Panc1 (cell line): ENCODE measurements at regions not wholly inside any gene's neighbourhood (a gene's known extent, or its start where the extent isn't known, plus 50 kb on each side); places are given as distances from the start of the nearest gene placed in this dataset.

Experiments used
- CTCF ChIP-seq: fragments of 450-650 bp; IDR thresholded peaks from 2 replicates; pipeline ENCODE4 v1.5.1; 2017; ENCODE audit warnings: mild to moderate bottlenecking
- POLR2AphosphoS5 ChIP-seq: IDR thresholded peaks from 2 replicates; pipeline ENCODE4 v1.6.1; 2012; ENCODE audit warnings: mild to moderate bottlenecking, low read depth, low read length, moderate library complexity
- REST ChIP-seq, 2 experiments: IDR thresholded peaks; 2 replicates each; pipeline ENCODE4 v1.6.1; 2011 to 2012; ENCODE audit warnings: low read depth in 2 of 2, control low read depth in 1 of 2, low read length in 1 of 2, mild to moderate bottlenecking in 1 of 2, moderate library complexity in 1 of 2; ENCODE audit not compliant: insufficient read depth in 1 of 2
- SIN3A ChIP-seq: IDR thresholded peaks from 2 replicates; pipeline ENCODE4 v1.6.1; 2012; ENCODE audit warnings: low read depth, mild to moderate bottlenecking, low read length, moderate library complexity, borderline replicate concordance; ENCODE audit not compliant: insufficient read depth
- TCF7L2 ChIP-seq: IDR thresholded peaks from 2 replicates; pipeline ENCODE4 v1.6.1; 2011; ENCODE audit warnings: mild to moderate bottlenecking, low read depth, low read length, inconsistent platforms

DNA sequence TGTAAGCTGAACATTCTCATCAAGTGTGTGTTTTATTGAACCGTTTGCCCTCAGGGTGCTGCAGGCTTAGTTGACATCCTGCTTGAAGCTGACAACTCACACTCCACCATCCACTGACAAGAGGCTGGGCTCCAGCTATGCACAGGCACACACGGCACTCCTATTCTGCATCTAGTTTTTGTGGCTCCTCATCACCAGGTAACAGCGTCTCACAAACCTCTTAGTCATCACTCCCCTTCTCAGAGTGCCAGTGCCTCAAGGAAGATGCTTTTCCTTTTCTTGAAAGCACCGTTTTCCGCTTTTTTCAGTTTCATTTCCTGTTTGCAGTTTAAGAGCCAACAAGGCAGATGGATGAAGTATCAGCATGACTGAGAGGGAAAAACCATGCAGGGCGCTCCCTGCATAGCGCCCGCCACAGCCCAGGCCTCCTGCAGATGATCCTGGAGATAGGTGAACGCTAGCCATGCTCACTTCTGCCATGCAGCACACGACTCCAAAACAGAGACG is 491.2 kb downstream of the COG6 start:
- TF ChIP-seq CTCF (no peak), REST (IDR thresholded peaks at IDR 0.05; ENCODE audit: insufficient read depth in 1 of 2, low read depth in 2 of 2, low read length in 1 of 2) (no peak), TCF7L2 (no peak), POLR2AphosphoS5 (no peak), SIN3A (no peak)
